ENCODE measurements at regions not wholly inside any gene's neighbourhood (a gene's known extent, or its start where the extent isn't known, plus 50 kb on each side); places are given as distances from the start of the nearest gene placed in this dataset.

DNA sequence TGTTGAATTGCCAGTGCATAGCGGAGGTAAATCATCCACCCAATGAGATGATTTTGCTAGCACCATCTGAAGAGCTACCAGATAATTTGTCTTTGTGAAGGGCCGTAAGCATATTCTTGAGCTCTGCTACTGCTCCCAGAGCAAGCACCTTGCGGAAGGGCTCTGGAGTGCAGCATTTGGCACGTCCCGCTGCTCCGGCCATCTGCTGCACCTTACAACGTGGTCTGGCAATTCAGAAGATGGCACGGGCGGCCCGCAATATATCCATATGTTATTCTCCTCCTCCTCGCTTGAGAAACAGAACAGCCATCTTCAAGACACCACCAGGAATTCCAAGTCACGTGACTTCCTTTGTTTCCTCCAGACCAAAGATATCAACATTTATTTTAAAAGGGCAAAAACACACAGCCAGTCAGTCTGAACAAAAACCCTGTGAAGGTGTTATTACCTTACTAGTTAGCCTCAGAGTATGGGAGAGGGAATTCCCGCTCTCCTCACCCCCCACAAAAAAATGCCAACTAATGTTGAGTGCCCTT lies 1095.7 kb upstream of the TENM3 start:
- no peak for TF ChIP-seq JUND (IDR thresholded peaks at IDR 0.05; ENCODE audit: low read depth)
- no peak for DNase-seq (ENCODE audit: low read depth in 1 of 2, low spot score in 1 of 2)
- in situ Hi-C loops (cut with HindIII; ENCODE audit: low pct_unique_long_range_greater_than_20kb, low sequenced_read_pairs) = no loop called here

DNA sequence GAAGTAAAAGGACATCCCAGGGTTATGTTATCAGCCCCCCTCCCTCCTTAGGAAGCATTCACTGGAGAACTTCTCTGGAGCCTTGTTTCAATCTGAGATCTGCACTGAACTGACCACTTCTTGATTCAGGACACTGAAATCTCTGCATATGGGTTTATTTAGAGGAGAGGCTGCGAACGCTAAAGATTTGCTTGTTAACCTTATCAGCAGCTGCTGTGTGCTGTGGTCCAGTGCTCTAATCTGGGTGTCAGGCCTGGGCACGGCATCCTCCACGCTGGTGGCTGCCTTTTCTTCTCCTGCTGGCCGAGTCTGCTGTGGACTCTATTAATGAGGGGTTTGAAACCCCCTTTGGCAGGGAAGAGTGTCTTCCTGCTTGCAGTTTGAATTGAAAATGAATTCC lies 1094.7 kb upstream of the TENM3 start:
- in situ Hi-C loops (cut with HindIII; ENCODE audit: low pct_unique_long_range_greater_than_20kb, low sequenced_read_pairs) = no loop called here
- no peak for DNase-seq (ENCODE audit: low read depth in 1 of 2, low spot score in 1 of 2)
- no peak for TF ChIP-seq JUND (IDR thresholded peaks at IDR 0.05; ENCODE audit: low read depth)

DNA sequence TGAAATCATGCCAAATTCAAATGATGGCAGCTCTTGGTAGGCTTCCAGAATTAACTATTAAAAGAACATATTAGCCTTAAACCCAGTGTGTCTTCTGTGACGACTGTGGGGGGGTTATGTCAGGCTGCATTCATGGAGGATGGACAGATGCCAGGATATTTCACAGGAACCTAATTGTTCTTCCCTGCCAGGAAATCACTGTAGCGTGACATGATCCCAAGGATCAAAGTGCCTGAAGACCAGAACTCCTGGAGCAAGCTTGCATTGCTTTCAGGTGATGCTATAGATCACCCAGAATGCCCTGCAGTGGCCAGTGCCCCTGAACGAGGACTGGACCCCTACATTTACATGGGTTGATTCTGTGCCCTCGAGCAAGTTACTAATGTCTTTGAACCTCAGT lies 1093.0 kb upstream of the TENM3 start:
- DNase-seq (ENCODE audit: low read depth in 1 of 2, low spot score in 1 of 2) = no peak
- no peak for TF ChIP-seq JUND (IDR thresholded peaks at IDR 0.05; ENCODE audit: low read depth)
- in situ Hi-C loops (cut with HindIII; ENCODE audit: low pct_unique_long_range_greater_than_20kb, low sequenced_read_pairs) = no loop called here

- no peak for DNase-seq (ENCODE audit: low read depth in 1 of 2, low spot score in 1 of 2)
- no peak for TF ChIP-seq JUND (IDR thresholded peaks at IDR 0.05; ENCODE audit: low read depth)
- in situ Hi-C loops (cut with HindIII; ENCODE audit: low pct_unique_long_range_greater_than_20kb, low sequenced_read_pairs) = no loop called here
Observed at GRCh38 chr4:181151856-181152255, 1091.3 kb upstream of the TENM3 start.

GRCh38 chr4:181157647-181158046 lies 1085.6 kb upstream of the TENM3 start:
- DNase-seq (ENCODE audit: low read depth in 1 of 2, low spot score in 1 of 2) = no peak
- in situ Hi-C loops (cut with HindIII; ENCODE audit: low pct_unique_long_range_greater_than_20kb, low sequenced_read_pairs) = no loop called here
- no peak for TF ChIP-seq JUND (IDR thresholded peaks at IDR 0.05; ENCODE audit: low read depth)

GRCh38 chr4:181158971-181159370 lies 1084.2 kb upstream of the TENM3 start:
- no peak for TF ChIP-seq JUND (IDR thresholded peaks at IDR 0.05; ENCODE audit: low read depth)
- no peak for DNase-seq (ENCODE audit: low read depth in 1 of 2, low spot score in 1 of 2)
- in situ Hi-C loops (cut with HindIII; ENCODE audit: low pct_unique_long_range_greater_than_20kb, low sequenced_read_pairs) = no loop called here

DNA sequence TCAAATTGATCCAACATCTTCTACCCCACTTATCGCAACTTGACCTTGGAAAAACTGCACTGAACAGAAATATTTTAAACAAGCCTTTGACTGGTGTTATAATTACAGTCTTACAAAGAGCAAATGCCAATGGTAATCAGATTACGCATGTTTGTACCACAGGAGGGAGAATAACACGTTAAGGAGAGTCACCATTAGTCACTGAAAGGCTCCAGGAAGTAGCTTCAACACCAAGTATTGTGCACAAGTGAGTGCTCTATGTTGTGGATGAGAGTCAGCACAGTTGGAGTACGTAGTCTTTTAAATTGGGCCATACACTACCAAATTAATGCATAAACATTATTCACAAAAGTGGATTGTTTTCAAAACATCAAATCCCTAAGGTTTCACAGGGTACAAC lies 1081.5 kb upstream of the TENM3 start:
- in situ Hi-C loops (cut with HindIII; ENCODE audit: low pct_unique_long_range_greater_than_20kb, low sequenced_read_pairs) = no loop called here
- no peak for TF ChIP-seq JUND (IDR thresholded peaks at IDR 0.05; ENCODE audit: low read depth)
- DNase-seq (ENCODE audit: low read depth in 1 of 2, low spot score in 1 of 2) = no peak

- in situ Hi-C loops (cut with HindIII; ENCODE audit: low pct_unique_long_range_greater_than_20kb, low sequenced_read_pairs) = no loop called here
- no peak for DNase-seq (ENCODE audit: low read depth in 1 of 2, low spot score in 1 of 2)
- no peak for TF ChIP-seq JUND (IDR thresholded peaks at IDR 0.05; ENCODE audit: low read depth)
Observed at GRCh38 chr4:181162266-181162665, 1080.9 kb upstream of the TENM3 start.

GRCh38 chr4:181162676-181163075 lies 1080.5 kb upstream of the TENM3 start:
- DNase-seq (ENCODE audit: low read depth in 1 of 2, low spot score in 1 of 2) = no peak
- in situ Hi-C loops (cut with HindIII; ENCODE audit: low pct_unique_long_range_greater_than_20kb, low sequenced_read_pairs) = no loop called here
- TF ChIP-seq JUND (IDR thresholded peaks at IDR 0.05; ENCODE audit: low read depth) = no peak

DNA sequence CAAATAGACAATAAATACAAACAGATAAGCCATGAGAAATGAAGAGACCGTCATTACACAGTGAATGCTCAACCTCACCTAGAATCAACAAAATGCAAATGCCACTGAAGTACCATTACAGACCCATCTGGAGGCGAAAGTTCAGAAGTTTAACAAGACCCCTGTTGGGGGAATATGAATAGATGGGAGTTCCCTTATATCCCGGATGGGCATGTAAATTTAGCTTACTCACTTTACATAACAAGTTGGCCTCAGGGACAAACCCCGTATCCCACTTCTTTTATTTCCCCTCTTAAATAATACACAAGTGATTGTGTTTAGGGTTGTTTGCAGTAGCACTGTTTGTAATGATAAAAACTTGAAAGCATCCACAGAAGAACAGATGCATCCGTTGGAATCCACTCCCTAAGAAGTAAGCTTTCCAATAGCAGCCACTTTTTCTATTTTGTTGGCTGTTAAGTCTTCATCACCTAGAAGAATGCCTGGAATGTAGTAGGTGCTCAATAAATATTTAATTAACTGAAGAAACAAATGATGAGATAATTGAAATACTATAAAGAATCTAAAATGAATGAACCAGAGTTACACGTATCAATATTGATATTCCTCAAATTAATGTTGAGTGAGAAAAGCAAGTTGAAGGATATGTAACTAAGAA lies 1076.3 kb upstream of the TENM3 start:
- in situ Hi-C loops (cut with HindIII; ENCODE audit: low pct_unique_long_range_greater_than_20kb, low sequenced_read_pairs) = no loop called here
- no peak for DNase-seq (ENCODE audit: low read depth in 1 of 2, low spot score in 1 of 2)
- no peak for TF ChIP-seq JUND (IDR thresholded peaks at IDR 0.05; ENCODE audit: low read depth)

GRCh38 chr4:181168011-181168805 lies 1075.0 kb upstream of the TENM3 start:
- no peak for DNase-seq (ENCODE audit: low read depth in 1 of 2, low spot score in 1 of 2)
- no peak for TF ChIP-seq JUND (IDR thresholded peaks at IDR 0.05; ENCODE audit: low read depth)
- in situ Hi-C loops (cut with HindIII; ENCODE audit: low pct_unique_long_range_greater_than_20kb, low sequenced_read_pairs) = no loop called here

DNA sequence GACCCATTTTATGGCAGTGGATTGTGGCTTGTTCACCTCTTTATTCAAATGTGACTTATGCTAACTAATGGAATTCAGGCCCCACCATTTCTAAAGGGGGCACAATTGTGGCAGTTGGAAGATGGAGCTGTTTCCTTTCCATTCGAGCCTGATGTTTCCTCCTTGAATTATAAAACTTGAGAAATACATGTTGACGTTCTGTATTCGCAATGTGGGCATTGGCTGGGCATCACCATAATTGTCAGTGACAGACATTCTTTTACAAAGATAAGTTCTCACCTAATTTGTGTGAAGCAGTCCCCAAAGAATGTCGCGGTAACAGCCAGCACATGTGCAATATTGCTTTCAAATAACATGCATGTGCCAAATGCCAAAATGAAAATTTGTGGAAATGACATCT lies 1070.2 kb upstream of the TENM3 start:
- no peak for TF ChIP-seq JUND (IDR thresholded peaks at IDR 0.05; ENCODE audit: low read depth)
- in situ Hi-C loops (cut with HindIII; ENCODE audit: low pct_unique_long_range_greater_than_20kb, low sequenced_read_pairs) = no loop called here
- no peak for DNase-seq (ENCODE audit: low read depth in 1 of 2, low spot score in 1 of 2)

GRCh38 chr4:181176306-181176705 lies 1066.9 kb upstream of the TENM3 start:
- DNase-seq (ENCODE audit: low read depth in 1 of 2, low spot score in 1 of 2) = no peak
- TF ChIP-seq JUND (IDR thresholded peaks at IDR 0.05; ENCODE audit: low read depth) = no peak
- in situ Hi-C loops (cut with HindIII; ENCODE audit: low pct_unique_long_range_greater_than_20kb, low sequenced_read_pairs) = no loop called here
